ENCODE measurements at regions not wholly inside any gene's neighbourhood (a gene's known extent, or its start where the extent isn't known, plus 50 kb on each side); places are given as distances from the start of the nearest gene placed in this dataset.

GRCh38 chr3:177647876-177648275, 450.6 kb upstream of the TBL1XR1 start:
- TF ChIP-seq, protein P1, sequence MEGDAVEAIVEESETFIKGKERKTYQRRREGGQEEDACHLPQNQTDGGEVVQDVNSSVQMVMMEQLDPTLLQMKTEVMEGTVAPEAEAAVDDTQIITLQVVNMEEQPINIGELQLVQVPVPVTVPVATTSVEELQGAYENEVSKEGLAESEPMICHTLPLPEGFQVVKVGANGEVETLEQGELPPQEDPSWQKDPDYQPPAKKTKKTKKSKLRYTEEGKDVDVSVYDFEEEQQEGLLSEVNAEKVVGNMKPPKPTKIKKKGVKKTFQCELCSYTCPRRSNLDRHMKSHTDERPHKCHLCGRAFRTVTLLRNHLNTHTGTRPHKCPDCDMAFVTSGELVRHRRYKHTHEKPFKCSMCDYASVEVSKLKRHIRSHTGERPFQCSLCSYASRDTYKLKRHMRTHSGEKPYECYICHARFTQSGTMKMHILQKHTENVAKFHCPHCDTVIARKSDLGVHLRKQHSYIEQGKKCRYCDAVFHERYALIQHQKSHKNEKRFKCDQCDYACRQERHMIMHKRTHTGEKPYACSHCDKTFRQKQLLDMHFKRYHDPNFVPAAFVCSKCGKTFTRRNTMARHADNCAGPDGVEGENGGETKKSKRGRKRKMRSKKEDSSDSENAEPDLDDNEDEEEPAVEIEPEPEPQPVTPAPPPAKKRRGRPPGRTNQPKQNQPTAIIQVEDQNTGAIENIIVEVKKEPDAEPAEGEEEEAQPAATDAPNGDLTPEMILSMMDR (IDR thresholded peaks at IDR 0.05), result no peak
- no peak for TF ChIP-seq POLR2A (IDR thresholded peaks at IDR 0.05)
